KMS-11 (cell line): ENCODE measurements at regions not wholly inside any gene's neighbourhood (a gene's known extent, or its start where the extent isn't known, plus 50 kb on each side); places are given as distances from the start of the nearest gene placed in this dataset.

Experiments used
- H2AFZ ChIP-seq: fragments of 200-600 bp; sonication (generic); 2 replicates; pipeline ENCODE4 v1.6.1; 2016; ENCODE audit warnings: antibody characterized with exemption, mixed run types, low read depth
- H3K27ac ChIP-seq: fragments of 200-600 bp; sonication (generic); 2 replicates; pipeline ENCODE4 v1.6.1; 2016; ENCODE audit warnings: mild to moderate bottlenecking, mixed run types
- H3K27me3 ChIP-seq: fragments of 200-600 bp; sonication (generic); 2 replicates; pipeline ENCODE4 v1.6.1; 2017; ENCODE audit warnings: mild to moderate bottlenecking, low read depth, mixed run types, moderate library complexity; ENCODE audit not compliant: insufficient read depth
- H3K36me3 ChIP-seq: fragments of 200-600 bp; sonication (generic); 2 replicates; pipeline ENCODE4 v1.6.1; 2017; ENCODE audit warnings: mild to moderate bottlenecking, mixed run types; ENCODE audit not compliant: insufficient read depth
- H3K4me1 ChIP-seq: fragments of 200-600 bp; sonication (generic); 2 replicates; pipeline ENCODE4 v1.6.1; 2016; ENCODE audit warnings: mild to moderate bottlenecking, low read depth, mixed run types; ENCODE audit not compliant: poor library complexity, severe bottlenecking
- H3K4me2 ChIP-seq: fragments of 200-600 bp; sonication (generic); 2 replicates; pipeline ENCODE4 v1.7.0; 2016; ENCODE audit warnings: mild to moderate bottlenecking, mixed run types
- H3K4me3 ChIP-seq: fragments of 200-600 bp; sonication (generic); IDR thresholded peaks from 2 replicates; pipeline ENCODE4 v1.6.1; 2017; ENCODE audit warnings: low read depth, low read length, mixed read lengths; ENCODE audit not compliant: insufficient read depth
- H3K79me2 ChIP-seq: fragments of 200-600 bp; sonication (generic); 2 replicates; pipeline ENCODE4 v1.6.1; 2016; ENCODE audit warnings: low read depth, mixed run types; ENCODE audit not compliant: insufficient read depth
- H3K9ac ChIP-seq: fragments of 200-600 bp; sonication (generic); 2 replicates; pipeline ENCODE4 v1.6.1; 2016; ENCODE audit warnings: mild to moderate bottlenecking, mixed run types
- H4K20me1 ChIP-seq: fragments of 200-600 bp; sonication (generic); 2 replicates; pipeline ENCODE4 v1.6.1; 2016; ENCODE audit warnings: mild to moderate bottlenecking, mixed run types; ENCODE audit not compliant: insufficient read depth
- CTCF ChIP-seq: fragments of 200-600 bp; sonication (generic); conservative IDR thresholded peaks from 2 replicates; pipeline ENCODE4 v1.6.1; 2017; ENCODE audit warnings: low read depth, mild to moderate bottlenecking, antibody characterized with exemption, low read length, moderate library complexity, mixed read lengths

GRCh38 chr2:239853121-239853520 lies 172.0 kb downstream of the NDUFA10 start:
- no peak overlapping the region for H2AFZ ChIP-seq
- no peak overlapping the region for H3K4me3 ChIP-seq
- no peaks in the 10 kb centered on the region for H3K36me3 ChIP-seq
- no peak for TF ChIP-seq CTCF
- no peak overlapping the region for H3K27ac ChIP-seq
- no peaks in the 10 kb centered on the region for H3K4me1 ChIP-seq
- H3K9ac ChIP-seq = no peak overlapping the region
- no peaks in the 10 kb centered on the region for H3K79me2 ChIP-seq
- no peaks in the 10 kb centered on the region for H3K27me3 ChIP-seq
- H3K4me2 ChIP-seq = no peak overlapping the region
- no peaks in the 10 kb centered on the region for H4K20me1 ChIP-seq

GRCh38 chr2:239852272-239852671 lies 172.9 kb downstream of the NDUFA10 start:
- no peak overlapping the region for H2AFZ ChIP-seq

GRCh38 chr2:239846789-239847676 lies 178.1 kb downstream of the NDUFA10 start:
- Histone ChIP-seq H4K20me1 (no peaks in the 10 kb centered on the region), H2AFZ (no peak overlapping the region), H3K79me2 (no peaks in the 10 kb centered on the region), H3K36me3 (no peaks in the 10 kb centered on the region), H3K27me3 (no peaks in the 10 kb centered on the region), H3K4me1 (no peaks in the 10 kb centered on the region), H3K4me2 (no peak overlapping the region), H3K9ac (no peak overlapping the region), H3K27ac (no peak overlapping the region), H3K4me3 (no peak overlapping the region)
- TF ChIP-seq CTCF = no peak

More at GRCh38 chr2:239852272-239852671, 172.9 kb downstream of the NDUFA10 start:
- H3K4me3 ChIP-seq = no peak overlapping the region
- no peak for TF ChIP-seq CTCF
- H3K79me2 ChIP-seq = no peaks in the 10 kb centered on the region
- H3K36me3 ChIP-seq = no peaks in the 10 kb centered on the region
- H3K27me3 ChIP-seq = no peaks in the 10 kb centered on the region
- no peak overlapping the region for H3K27ac ChIP-seq
- H3K4me2 ChIP-seq = no peak overlapping the region
- no peak overlapping the region for H3K9ac ChIP-seq
- no peaks in the 10 kb centered on the region for H4K20me1 ChIP-seq
- no peaks in the 10 kb centered on the region for H3K4me1 ChIP-seq

- Histone ChIP-seq H4K20me1 (no peaks in the 10 kb centered on the region), H3K4me2 (no peak overlapping the region), H3K9ac (no peak overlapping the region), H2AFZ (no peak overlapping the region), H3K4me1 (no peaks in the 10 kb centered on the region), H3K79me2 (no peaks in the 10 kb centered on the region), H3K4me3 (no peak overlapping the region), H3K27me3 (no peaks in the 10 kb centered on the region), H3K27ac (no peak overlapping the region), H3K36me3 (no peaks in the 10 kb centered on the region)
- no peak for TF ChIP-seq CTCF
Observed at GRCh38 chr2:239845968-239846367, 179.2 kb downstream of the NDUFA10 start.
